ENCODE measurements at regions not wholly inside any gene's neighbourhood (a gene's known extent, or its start where the extent isn't known, plus 50 kb on each side); places are given as distances from the start of the nearest gene placed in this dataset.

- Histone ChIP-seq H3K9me3 (ENCODE audit: insufficient read depth, low read length) (no peaks in the 10 kb centered on the region), H4K20me1 (ENCODE audit: low read depth, low read length) (no peaks in the 10 kb centered on the region), H3K4me3 (ENCODE audit: insufficient read depth, low read length, poor library complexity, severe bottlenecking) (no peak overlapping the region), H2AFZ (ENCODE audit: low read depth, low read length, severe bottlenecking) (no peak overlapping the region), H3K27ac (ENCODE audit: low read depth, low read length) (no peak overlapping the region), H3K9ac (ENCODE audit: low read length) (no peak overlapping the region), H3K79me2 (ENCODE audit: insufficient read depth, low read length) (no peaks in the 10 kb centered on the region), H3K4me2 (ENCODE audit: low read depth, low read length, poor library complexity, severe bottlenecking) (no peak overlapping the region), H3K36me3 (ENCODE audit: low read length) (no peaks in the 10 kb centered on the region), H3F3A (ENCODE audit: insufficient read depth) (no peaks in the 10 kb centered on the region), H3K9me2 (replicated peaks; ENCODE audit: insufficient read depth, low read length) (no peaks in the 10 kb centered on the region), H3K27me3 (ENCODE audit: low read length) (no peaks in the 10 kb centered on the region)
- TF ChIP-seq EZH2phosphoT487 (conservative IDR thresholded peaks at IDR 0.05; ENCODE audit: low read length) (no peak), CTCF (IDR thresholded peaks at IDR 0.05; ENCODE audit: insufficient read depth, low read length, poor library complexity, severe bottlenecking) (no peak)
Observed at GRCh38 chr11:70740488-70740851, 342.1 kb downstream of the CTTN start.

GRCh38 chr11:70741085-70741484 is 342.8 kb downstream of the CTTN start:
- Histone ChIP-seq H3K9me2 (replicated peaks; ENCODE audit: insufficient read depth, low read length) (no peaks in the 10 kb centered on the region), H4K20me1 (ENCODE audit: low read depth, low read length) (no peaks in the 10 kb centered on the region), H3K27me3 (ENCODE audit: low read length) (no peaks in the 10 kb centered on the region), H3K36me3 (ENCODE audit: low read length) (no peaks in the 10 kb centered on the region), H3K9me3 (ENCODE audit: insufficient read depth, low read length) (no peaks in the 10 kb centered on the region), H3K9ac (ENCODE audit: low read length) (no peak overlapping the region), H3F3A (ENCODE audit: insufficient read depth) (no peaks in the 10 kb centered on the region), H3K79me2 (ENCODE audit: insufficient read depth, low read length) (no peaks in the 10 kb centered on the region), H3K4me3 (ENCODE audit: insufficient read depth, low read length, poor library complexity, severe bottlenecking) (no peak overlapping the region), H3K27ac (ENCODE audit: low read depth, low read length) (no peak overlapping the region), H3K4me2 (ENCODE audit: low read depth, low read length, poor library complexity, severe bottlenecking) (no peak overlapping the region), H2AFZ (ENCODE audit: low read depth, low read length, severe bottlenecking) (no peak overlapping the region)
- TF ChIP-seq EZH2phosphoT487 (conservative IDR thresholded peaks at IDR 0.05; ENCODE audit: low read length) (no peak), CTCF (IDR thresholded peaks at IDR 0.05; ENCODE audit: insufficient read depth, low read length, poor library complexity, severe bottlenecking) (no peak)

GRCh38 chr11:70742553-70743291 is 344.4 kb downstream of the CTTN start:
- no peak overlapping the region for H3K9ac ChIP-seq (ENCODE audit: low read length)
- H3K4me2 ChIP-seq (ENCODE audit: low read depth, low read length, poor library complexity, severe bottlenecking), result no peak overlapping the region
- H3K79me2 ChIP-seq (ENCODE audit: insufficient read depth, low read length), result no peaks in the 10 kb centered on the region
- H3K27ac ChIP-seq (ENCODE audit: low read depth, low read length), result no peak overlapping the region
- no peaks in the 10 kb centered on the region for H3K36me3 ChIP-seq (ENCODE audit: low read length)
- H3K27me3 ChIP-seq (ENCODE audit: low read length), result no peaks in the 10 kb centered on the region
- no peak for TF ChIP-seq CTCF (IDR thresholded peaks at IDR 0.05; ENCODE audit: insufficient read depth, low read length, poor library complexity, severe bottlenecking)
- no peaks in the 10 kb centered on the region for H3K9me3 ChIP-seq (ENCODE audit: insufficient read depth, low read length)
- no peak overlapping the region for H3K4me3 ChIP-seq (ENCODE audit: insufficient read depth, low read length, poor library complexity, severe bottlenecking)
- H3F3A ChIP-seq (ENCODE audit: insufficient read depth), result no peaks in the 10 kb centered on the region
- H4K20me1 ChIP-seq (ENCODE audit: low read depth, low read length), result no peaks in the 10 kb centered on the region
- no peak overlapping the region for H2AFZ ChIP-seq (ENCODE audit: low read depth, low read length, severe bottlenecking)
- no peaks in the 10 kb centered on the region for H3K9me2 ChIP-seq (replicated peaks; ENCODE audit: insufficient read depth, low read length)
